ENCODE measurements at regions not wholly inside any gene's neighbourhood (a gene's known extent, or its start where the extent isn't known, plus 50 kb on each side); places are given as distances from the start of the nearest gene placed in this dataset.

- no peak for DNase-seq
These were observed 90.2 kb downstream of the KCTD12 start for GRCh38 chr13:76795701-76796695.

- DNase-seq: no peak
These were observed 93.4 kb downstream of the KCTD12 start for GRCh38 chr13:76792731-76793347.

- no peak for DNase-seq
These were observed 95.0 kb downstream of the KCTD12 start for GRCh38 chr13:76790980-76791819.

- no peak for DNase-seq
These were observed 95.7 kb downstream of the KCTD12 start for GRCh38 chr13:76790526-76790925.

DNA sequence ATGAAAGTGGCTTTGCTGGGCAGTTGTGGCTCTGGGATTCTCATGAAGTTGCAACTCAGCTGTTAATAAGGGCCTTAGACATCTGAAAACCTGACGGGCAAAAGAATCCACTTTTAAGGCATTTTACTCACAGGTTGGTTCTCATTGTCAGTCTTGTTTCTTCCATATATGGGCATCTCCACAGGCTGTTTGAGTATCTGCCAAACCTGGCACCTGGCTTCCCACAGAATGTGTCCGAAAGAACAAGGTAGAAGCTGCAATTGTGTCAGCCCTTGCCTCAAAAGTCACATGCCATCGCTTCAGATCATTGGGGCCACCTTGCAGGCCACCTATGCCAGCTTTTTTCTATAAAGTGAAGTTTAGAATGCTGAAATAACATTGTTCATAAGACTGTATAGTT is 102.4 kb downstream of the KCTD12 start:
- no peak for DNase-seq

DNA sequence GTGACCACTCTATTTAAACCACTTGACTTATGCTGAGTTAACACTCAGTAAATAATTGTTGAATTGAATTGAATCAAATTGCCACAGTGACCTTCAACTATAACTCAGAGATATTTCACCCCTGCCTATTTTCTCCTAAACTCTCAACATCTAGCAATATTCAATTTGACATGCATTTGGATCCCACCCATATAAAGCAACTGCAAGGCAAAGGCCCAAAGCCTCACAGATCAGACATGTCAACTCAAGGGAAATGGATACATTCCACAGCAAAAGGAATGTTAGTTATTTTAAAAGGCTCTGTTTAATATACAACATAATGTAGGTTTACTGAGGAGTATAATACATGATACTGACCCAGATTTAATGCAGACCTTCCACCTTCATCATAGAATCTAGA is 107.4 kb downstream of the KCTD12 start:
- DNase-seq: no peak

GRCh38 chr13:76777096-76777495 is 109.1 kb downstream of the KCTD12 start:
- DNase-seq: no peak

- DNase-seq: no peak
These were observed 111.0 kb downstream of the KCTD12 start for GRCh38 chr13:76775088-76775740.

GRCh38 chr13:76773448-76774094 is 112.6 kb downstream of the KCTD12 start:
- no peak for DNase-seq

DNA sequence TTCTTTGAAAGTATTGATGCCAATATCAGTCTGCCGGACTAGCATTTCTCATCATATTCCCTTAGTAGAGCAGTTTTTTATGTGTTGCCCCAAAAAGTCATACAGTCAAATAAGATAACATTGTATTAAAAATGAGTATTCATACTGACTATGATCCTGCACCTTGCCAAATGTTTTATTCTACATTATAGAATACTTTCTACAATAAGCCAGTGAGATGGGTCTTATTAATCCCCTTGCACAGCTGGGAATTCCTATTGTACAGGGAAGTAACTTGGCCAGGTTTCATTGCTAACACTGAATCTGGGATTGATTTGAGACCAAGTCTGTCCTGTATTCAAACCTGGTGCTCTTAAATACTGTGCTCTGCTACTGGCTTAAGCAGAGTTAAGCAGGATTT is 114.0 kb downstream of the KCTD12 start:
- DNase-seq: no peak

- peak; percentile 21 for DNase-seq
These were observed 116.9 kb downstream of the KCTD12 start for GRCh38 chr13:76769271-76769791.

DNA sequence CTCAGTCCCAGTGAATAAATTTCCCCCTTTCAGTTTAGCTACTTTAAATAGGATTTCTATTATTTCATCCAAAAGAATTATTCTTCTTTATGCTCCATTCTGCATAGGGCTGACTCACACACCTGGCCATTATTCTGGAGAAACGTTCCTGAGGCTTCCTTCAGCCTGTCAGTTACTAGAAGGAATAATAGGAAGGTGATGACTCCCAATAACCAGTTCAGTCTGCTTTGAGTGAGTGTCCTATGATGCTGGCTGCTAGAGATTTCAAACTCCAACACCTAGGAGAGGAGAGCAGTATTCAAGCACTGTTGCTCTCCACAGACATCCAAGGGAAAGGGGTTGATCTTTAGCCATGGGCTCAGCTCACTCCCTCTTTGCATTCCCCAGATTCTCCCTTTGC is 117.8 kb downstream of the KCTD12 start:
- no peak for DNase-seq

DNA sequence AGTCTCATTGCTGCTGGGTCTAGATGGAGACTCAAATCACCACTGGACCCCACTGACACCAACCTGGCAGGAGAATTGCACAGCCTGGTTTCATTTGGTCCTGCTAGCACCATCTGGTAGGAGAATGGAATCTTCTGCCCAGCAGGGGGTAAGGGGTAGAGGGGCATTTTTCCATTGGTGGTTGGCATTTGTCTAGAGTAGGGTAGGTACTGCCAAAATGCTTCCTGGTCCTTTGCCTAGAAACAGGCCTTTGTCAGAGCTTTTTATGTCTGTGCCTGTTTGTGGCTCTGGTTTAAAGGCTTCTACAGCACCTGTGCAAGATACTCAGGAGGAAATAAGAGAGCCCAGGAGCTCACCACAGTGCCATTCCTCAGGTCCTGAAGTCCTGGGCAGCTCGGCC is 121.3 kb downstream of the KCTD12 start:
- no peak for DNase-seq

DNA sequence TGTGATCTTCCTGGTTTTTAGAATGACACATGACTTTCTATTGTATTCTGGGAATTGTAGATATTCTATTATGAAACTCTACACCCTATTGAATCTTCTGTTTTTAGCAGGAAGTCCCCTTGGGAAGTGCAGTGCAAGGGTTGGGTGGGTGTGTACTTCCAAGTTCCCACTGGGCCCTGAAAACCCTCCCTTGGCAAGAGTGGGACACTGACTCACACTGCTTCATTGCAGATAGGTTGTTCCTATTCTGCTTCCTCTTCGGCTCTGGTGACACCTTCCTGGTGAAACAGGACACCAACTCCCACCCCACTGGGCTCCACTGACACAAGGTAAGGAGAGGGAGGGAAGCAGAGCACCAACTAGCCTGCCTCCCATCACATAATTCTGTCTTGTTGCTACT is 121.8 kb downstream of the KCTD12 start:
- peak; percentile 63 for DNase-seq

GRCh38 chr13:76762721-76763120 is 123.5 kb downstream of the KCTD12 start:
- no peak for DNase-seq

GRCh38 chr13:76759877-76760276 is 126.3 kb downstream of the KCTD12 start:
- no peak for DNase-seq

- no peak for DNase-seq
These were observed 127.5 kb downstream of the KCTD12 start for GRCh38 chr13:76758738-76759137.

DNA sequence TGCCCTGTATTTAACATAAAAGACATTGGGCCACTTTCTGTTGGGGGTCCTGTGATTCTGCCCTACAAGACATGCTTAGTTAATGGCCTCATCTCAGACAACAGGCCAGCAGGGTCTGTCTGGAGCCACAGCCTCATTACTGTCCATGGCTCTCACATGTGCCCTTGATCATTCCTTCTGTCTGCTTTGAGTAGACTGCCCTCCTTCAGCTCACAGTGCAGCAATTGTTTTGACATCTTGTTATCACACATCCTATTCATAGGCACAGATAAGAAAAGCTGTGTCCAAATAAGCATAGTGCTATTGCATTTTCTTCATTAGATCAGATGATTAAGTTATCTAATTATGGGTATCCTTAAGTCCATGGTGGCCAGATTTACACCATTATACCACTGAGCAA is 127.9 kb downstream of the KCTD12 start:
- no peak for DNase-seq

GRCh38 chr13:76756451-76756850 is 129.8 kb downstream of the KCTD12 start:
- DNase-seq: no peak

GRCh38 chr13:76754414-76754813 is 131.8 kb downstream of the KCTD12 start:
- no peak for DNase-seq

GRCh38 chr13:76751278-76751677 is 134.9 kb downstream of the KCTD12 start:
- no peak for DNase-seq

GRCh38 chr13:76750126-76750525 is 136.1 kb downstream of the KCTD12 start:
- peak; percentile 20 for DNase-seq
